ENCODE measurements at regions not wholly inside any gene's neighbourhood (a gene's known extent, or its start where the extent isn't known, plus 50 kb on each side); places are given as distances from the start of the nearest gene placed in this dataset.
A peak's percentile ranks its signal among the peaks of the same experiment; 100 is the strongest.

- in situ Hi-C loops (cut with MboI) = no loop called here
- TF ChIP-seq ZNF668 (CRISPR knock-in tag; IDR thresholded peaks at IDR 0.05) (no peak), ZNF280A (IDR thresholded peaks at IDR 0.05; ENCODE audit: low read depth, partially characterized antibody) (peak; percentile 33), CBX5 (IDR thresholded peaks at IDR 0.05; ENCODE audit: borderline replicate concordance, low read depth) (0 out of 2 replicates have a peak, but pooled peaks have one; percentile 20), TRIM24 (IDR thresholded peaks at IDR 0.05) (0 out of 4 replicates have a peak, but pooled peaks have one; percentile 17 to 22), REST (IDR thresholded peaks at IDR 0.05; ENCODE audit: borderline replicate concordance) (peak; percentile 37; the same call in 1 of the 2 replicates), REST (CRISPR knock-in tag; IDR thresholded peaks at IDR 0.05; ENCODE audit: low read depth) (no peak), TRIM28 (IDR thresholded peaks at IDR 0.05) (0 out of 2 replicates have a peak, but pooled peaks have one; percentile 48), HMG20A (CRISPR knock-in tag; conservative IDR thresholded peaks at IDR 0.05) (no peak), GTF3C2 (IDR thresholded peaks at IDR 0.05; ENCODE audit: borderline replicate concordance, extremely low read depth, insufficient read length) (no peak), ZKSCAN8 (CRISPR knock-in tag; IDR thresholded peaks at IDR 0.05) (no peak)
These were observed 193.5 kb upstream of the NDUFV2 start for GRCh38 chr18:8908792-8909510.

More at GRCh38 chr18:8908792-8909510, 193.5 kb upstream of the NDUFV2 start:
- no TSS peak for BruUV-seq (replicated peaks)
- H3K27me3 ChIP-seq (ENCODE audit: control insufficient read depth in 2 of 2, insufficient read depth in 2 of 2, low read length in 2 of 2) = no peaks in the 10 kb centered on the region
- H3K79me2 ChIP-seq (ENCODE audit: control insufficient read depth, insufficient read depth, low read length) = peaks cover 7% of the 10 kb centered on the region
- no peaks in the 10 kb centered on the region for H3K9me1 ChIP-seq (ENCODE audit: control insufficient read depth, insufficient read depth, low read length)
- ChIA-PET POLR2A (interaction anchor here (1.1 to 1.8 kb wide), 3 partner anchors 8 to 18 kb away, joined by 3 to 5 read pairs (median 5); no protein-coding TSS in a partner anchor), CTCF (ENCODE audit: low intra/inter-chr PET ratio) (no interaction called here)
- no peak for FAIRE-seq
- no peak for ATAC-seq
- no peak overlapping the region for H2AFZ ChIP-seq (ENCODE audit: low read depth, low read length)
- peaks cover 11% of the 10 kb centered on the region for H3K9me3 ChIP-seq (replicated peaks; ENCODE audit: control insufficient read depth, insufficient read depth, low read depth, low read length)
- H4K20me1 ChIP-seq (replicated peaks; ENCODE audit: control insufficient read depth, insufficient read depth, low read length) = no peaks in the 10 kb centered on the region
- no peak overlapping the region for H3K9ac ChIP-seq (ENCODE audit: insufficient read depth in 1 of 2, low read depth in 2 of 2, low read length in 2 of 2)
- no peak overlapping the region for H3K27ac ChIP-seq (ENCODE audit: extremely low read depth, low read depth, low read length)
- H3K36me3 ChIP-seq (ENCODE audit: control insufficient read depth, insufficient read depth, low read length) = no peaks in the 10 kb centered on the region
- H3K4me1 ChIP-seq (replicated peaks in 1 of 2; ENCODE audit: control insufficient read depth in 2 of 2, insufficient read depth in 2 of 2, low read length in 2 of 2) = peaks cover 8 to 17% of the 10 kb centered on the region in 2 experiments; a peak in 4 of 5 replicates
- no peak overlapping the region for H3K4me2 ChIP-seq (ENCODE audit: insufficient read depth, low read length)
- 83% methylated on average over 2 of the region's 2 CpGs for WGBS (ENCODE audit: insufficient coverage, low coverage, missing lambda C conversion rate)
- no peak overlapping the region for H3K4me3 ChIP-seq
- no peak for DNase-seq (ENCODE audit: extremely low read depth in 1 of 4, low spot score in 3 of 4)
- intact Hi-C loops (cut with micrococcal nuclease) = no loop called here

Data from K562 (cell line).